ENCODE measurements at regions not wholly inside any gene's neighbourhood (a gene's known extent, or its start where the extent isn't known, plus 50 kb on each side); places are given as distances from the start of the nearest gene placed in this dataset.

DNA sequence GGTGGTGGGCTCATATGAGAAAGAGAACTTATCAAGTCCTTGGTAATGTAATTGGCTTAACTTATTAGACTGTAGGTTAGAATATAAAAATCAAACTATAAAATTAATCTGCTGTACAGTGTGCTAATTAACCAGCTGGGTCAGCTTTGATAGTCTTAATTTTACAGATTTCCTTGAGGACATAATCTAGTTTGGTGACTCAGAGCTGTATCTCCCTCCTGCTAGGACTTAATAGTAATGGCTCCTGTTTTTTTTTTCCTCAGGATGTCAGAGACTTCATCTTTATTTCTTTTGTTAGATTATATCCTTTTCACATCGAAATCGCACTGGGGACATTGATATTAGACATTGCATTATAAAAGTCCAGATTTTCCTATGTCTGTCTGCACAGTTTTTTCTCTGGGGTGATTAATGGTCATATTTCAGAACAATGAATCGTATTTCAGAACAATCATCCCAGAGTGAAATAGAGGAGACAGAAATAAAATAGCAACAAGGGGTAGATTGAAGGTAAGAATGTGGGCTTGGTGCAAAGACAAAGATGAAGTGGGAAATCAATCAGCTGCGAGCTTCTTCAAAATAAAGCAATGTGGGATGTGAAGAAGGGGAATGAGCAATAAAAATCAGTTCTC is 346.4 kb upstream of the RIOK2 start:
- no peak for TF ChIP-seq YY1 (IDR thresholded peaks at IDR 0.05)
- no peak for TF ChIP-seq SP1 (IDR thresholded peaks at IDR 0.05)
- no peak for TF ChIP-seq FOXA1 (IDR thresholded peaks at IDR 0.05)
- TF ChIP-seq TAF1 (conservative IDR thresholded peaks at IDR 0.05) = no peak
- no peak for TF ChIP-seq EGR1 (IDR thresholded peaks at IDR 0.05; ENCODE audit: low read depth in 2 of 2)
- no peak for TF ChIP-seq HNF4A (conservative IDR thresholded peaks at IDR 0.05)
- TF ChIP-seq, protein P1, sequence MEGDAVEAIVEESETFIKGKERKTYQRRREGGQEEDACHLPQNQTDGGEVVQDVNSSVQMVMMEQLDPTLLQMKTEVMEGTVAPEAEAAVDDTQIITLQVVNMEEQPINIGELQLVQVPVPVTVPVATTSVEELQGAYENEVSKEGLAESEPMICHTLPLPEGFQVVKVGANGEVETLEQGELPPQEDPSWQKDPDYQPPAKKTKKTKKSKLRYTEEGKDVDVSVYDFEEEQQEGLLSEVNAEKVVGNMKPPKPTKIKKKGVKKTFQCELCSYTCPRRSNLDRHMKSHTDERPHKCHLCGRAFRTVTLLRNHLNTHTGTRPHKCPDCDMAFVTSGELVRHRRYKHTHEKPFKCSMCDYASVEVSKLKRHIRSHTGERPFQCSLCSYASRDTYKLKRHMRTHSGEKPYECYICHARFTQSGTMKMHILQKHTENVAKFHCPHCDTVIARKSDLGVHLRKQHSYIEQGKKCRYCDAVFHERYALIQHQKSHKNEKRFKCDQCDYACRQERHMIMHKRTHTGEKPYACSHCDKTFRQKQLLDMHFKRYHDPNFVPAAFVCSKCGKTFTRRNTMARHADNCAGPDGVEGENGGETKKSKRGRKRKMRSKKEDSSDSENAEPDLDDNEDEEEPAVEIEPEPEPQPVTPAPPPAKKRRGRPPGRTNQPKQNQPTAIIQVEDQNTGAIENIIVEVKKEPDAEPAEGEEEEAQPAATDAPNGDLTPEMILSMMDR (IDR thresholded peaks at IDR 0.05; ENCODE audit: low read depth, low read length, missing input control) = no peak
- TF ChIP-seq, protein P2, sequence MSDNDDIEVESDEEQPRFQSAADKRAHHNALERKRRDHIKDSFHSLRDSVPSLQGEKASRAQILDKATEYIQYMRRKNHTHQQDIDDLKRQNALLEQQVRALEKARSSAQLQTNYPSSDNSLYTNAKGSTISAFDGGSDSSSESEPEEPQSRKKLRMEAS (IDR thresholded peaks at IDR 0.05) = no peak
- no peak for TF ChIP-seq JUND (IDR thresholded peaks at IDR 0.05)
- no peak for TF ChIP-seq HNF4G (IDR thresholded peaks at IDR 0.05)
- TF ChIP-seq, protein P3, sequence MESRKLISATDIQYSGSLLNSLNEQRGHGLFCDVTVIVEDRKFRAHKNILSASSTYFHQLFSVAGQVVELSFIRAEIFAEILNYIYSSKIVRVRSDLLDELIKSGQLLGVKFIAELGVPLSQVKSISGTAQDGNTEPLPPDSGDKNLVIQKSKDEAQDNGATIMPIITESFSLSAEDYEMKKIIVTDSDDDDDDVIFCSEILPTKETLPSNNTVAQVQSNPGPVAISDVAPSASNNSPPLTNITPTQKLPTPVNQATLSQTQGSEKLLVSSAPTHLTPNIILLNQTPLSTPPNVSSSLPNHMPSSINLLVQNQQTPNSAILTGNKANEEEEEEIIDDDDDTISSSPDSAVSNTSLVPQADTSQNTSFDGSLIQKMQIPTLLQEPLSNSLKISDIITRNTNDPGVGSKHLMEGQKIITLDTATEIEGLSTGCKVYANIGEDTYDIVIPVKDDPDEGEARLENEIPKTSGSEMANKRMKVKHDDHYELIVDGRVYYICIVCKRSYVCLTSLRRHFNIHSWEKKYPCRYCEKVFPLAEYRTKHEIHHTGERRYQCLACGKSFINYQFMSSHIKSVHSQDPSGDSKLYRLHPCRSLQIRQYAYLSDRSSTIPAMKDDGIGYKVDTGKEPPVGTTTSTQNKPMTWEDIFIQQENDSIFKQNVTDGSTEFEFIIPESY (IDR thresholded peaks at IDR 0.05) = no peak
- TF ChIP-seq GABPA (IDR thresholded peaks at IDR 0.05 in 1 of 2, conservative IDR thresholded peaks at IDR 0.05 in 1 of 2) = no peak
- TF ChIP-seq, protein P4, sequence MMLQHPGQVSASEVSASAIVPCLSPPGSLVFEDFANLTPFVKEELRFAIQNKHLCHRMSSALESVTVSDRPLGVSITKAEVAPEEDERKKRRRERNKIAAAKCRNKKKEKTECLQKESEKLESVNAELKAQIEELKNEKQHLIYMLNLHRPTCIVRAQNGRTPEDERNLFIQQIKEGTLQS (IDR thresholded peaks at IDR 0.05) = no peak
- no peak for TF ChIP-seq RXRA (IDR thresholded peaks at IDR 0.05)
- no peak for TF ChIP-seq RAD21 (IDR thresholded peaks at IDR 0.05)
- TF ChIP-seq NR2F2 (IDR thresholded peaks at IDR 0.05) = no peak
- TF ChIP-seq, protein P5, sequence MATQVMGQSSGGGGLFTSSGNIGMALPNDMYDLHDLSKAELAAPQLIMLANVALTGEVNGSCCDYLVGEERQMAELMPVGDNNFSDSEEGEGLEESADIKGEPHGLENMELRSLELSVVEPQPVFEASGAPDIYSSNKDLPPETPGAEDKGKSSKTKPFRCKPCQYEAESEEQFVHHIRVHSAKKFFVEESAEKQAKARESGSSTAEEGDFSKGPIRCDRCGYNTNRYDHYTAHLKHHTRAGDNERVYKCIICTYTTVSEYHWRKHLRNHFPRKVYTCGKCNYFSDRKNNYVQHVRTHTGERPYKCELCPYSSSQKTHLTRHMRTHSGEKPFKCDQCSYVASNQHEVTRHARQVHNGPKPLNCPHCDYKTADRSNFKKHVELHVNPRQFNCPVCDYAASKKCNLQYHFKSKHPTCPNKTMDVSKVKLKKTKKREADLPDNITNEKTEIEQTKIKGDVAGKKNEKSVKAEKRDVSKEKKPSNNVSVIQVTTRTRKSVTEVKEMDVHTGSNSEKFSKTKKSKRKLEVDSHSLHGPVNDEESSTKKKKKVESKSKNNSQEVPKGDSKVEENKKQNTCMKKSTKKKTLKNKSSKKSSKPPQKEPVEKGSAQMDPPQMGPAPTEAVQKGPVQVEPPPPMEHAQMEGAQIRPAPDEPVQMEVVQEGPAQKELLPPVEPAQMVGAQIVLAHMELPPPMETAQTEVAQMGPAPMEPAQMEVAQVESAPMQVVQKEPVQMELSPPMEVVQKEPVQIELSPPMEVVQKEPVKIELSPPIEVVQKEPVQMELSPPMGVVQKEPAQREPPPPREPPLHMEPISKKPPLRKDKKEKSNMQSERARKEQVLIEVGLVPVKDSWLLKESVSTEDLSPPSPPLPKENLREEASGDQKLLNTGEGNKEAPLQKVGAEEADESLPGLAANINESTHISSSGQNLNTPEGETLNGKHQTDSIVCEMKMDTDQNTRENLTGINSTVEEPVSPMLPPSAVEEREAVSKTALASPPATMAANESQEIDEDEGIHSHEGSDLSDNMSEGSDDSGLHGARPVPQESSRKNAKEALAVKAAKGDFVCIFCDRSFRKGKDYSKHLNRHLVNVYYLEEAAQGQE (IDR thresholded peaks at IDR 0.05) = no peak
- TF ChIP-seq FOXA2 (IDR thresholded peaks at IDR 0.05) = no peak
- Histone ChIP-seq H3K9me3 (ENCODE audit: control insufficient read depth in 4 of 4, low read length in 3 of 4) (no peaks in the 10 kb centered on the region), H3K4me3 (ENCODE audit: low read depth in 1 of 3, low read length in 3 of 3) (no peak overlapping the region), H3K27me3 (ENCODE audit: control insufficient read depth in 4 of 4, insufficient read depth in 4 of 4, low read length in 3 of 4) (no peaks in the 10 kb centered on the region), H3K4me1 (ENCODE audit: control insufficient read depth in 4 of 4, insufficient read depth in 4 of 4, low read length in 3 of 4) (no peaks in the 10 kb centered on the region), H3K36me3 (ENCODE audit: control insufficient read depth in 4 of 4, insufficient read depth in 3 of 4, low read depth in 1 of 4, low read length in 3 of 4) (no peaks in the 10 kb centered on the region), H3K27ac (ENCODE audit: low read depth in 1 of 2, low read length in 2 of 2) (no peak overlapping the region), H3K9ac (ENCODE audit: low read depth in 1 of 2, low read length in 2 of 2) (no peak overlapping the region)
- no peak for DNase-seq (ENCODE audit: low spot score)
- WGBS = 82% methylated on average over 4 of the region's 4 CpGs

Data from liver (tissue), 8 donors.